ENCODE measurements at regions not wholly inside any gene's neighbourhood (a gene's known extent, or its start where the extent isn't known, plus 50 kb on each side); places are given as distances from the start of the nearest gene placed in this dataset.

DNA sequence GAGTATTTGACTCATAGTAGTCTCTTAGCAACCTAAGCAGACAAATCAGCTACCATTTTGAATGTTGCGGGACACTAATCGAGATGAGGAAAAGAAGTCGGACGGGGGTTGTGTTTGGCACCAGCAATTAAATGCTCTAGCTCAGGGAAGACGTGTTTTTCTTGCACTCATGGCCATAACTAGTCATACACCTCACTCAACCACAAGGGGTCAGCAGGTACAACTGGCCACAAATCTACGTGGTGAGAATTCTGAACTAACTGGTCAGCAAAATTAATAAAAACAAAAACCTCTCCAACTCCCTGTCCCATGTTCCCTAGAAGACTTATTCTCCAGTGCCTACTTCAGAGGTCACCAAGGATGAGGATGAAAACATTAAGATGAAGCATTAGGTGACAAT, 1467.8 kb downstream of the DPP10 start:
- Histone ChIP-seq H3K9ac (ENCODE audit: insufficient read depth, low read length, poor library complexity, severe bottlenecking) (no peak overlapping the region), H3K4me3 (replicated peaks in 1 of 3; ENCODE audit: low read depth in 2 of 3, low read length in 3 of 3) (no peak overlapping the region), H3K27me3 (ENCODE audit: control insufficient read depth in 2 of 2, insufficient read depth in 2 of 2, low read length in 2 of 2) (no peaks in the 10 kb centered on the region), H3K9me3 (replicated peaks in 1 of 2; ENCODE audit: control insufficient read depth in 1 of 2, insufficient read depth in 1 of 2, low read length in 2 of 2) (peaks cover 0 to 3% of the 10 kb centered on the region in 2 donors), H3K4me1 (ENCODE audit: control insufficient read depth in 1 of 2, insufficient read depth in 2 of 2, low read length in 2 of 2) (no peaks in the 10 kb centered on the region), H3K79me2 (ENCODE audit: insufficient read depth, low read length) (no peaks in the 10 kb centered on the region), H4K20me1 (ENCODE audit: insufficient read depth, low read length) (no peaks in the 10 kb centered on the region), H3K27ac (ENCODE audit: low read depth in 1 of 2, low read length in 2 of 2) (no peak overlapping the region), H3K36me3 (replicated peaks in 1 of 2; ENCODE audit: control insufficient read depth in 1 of 2, insufficient read depth in 2 of 2, low read length in 2 of 2) (no peaks in the 10 kb centered on the region), H3K4me2 (replicated peaks; ENCODE audit: extremely low read depth, low read length, poor library complexity, severe bottlenecking) (no peak overlapping the region), H2AFZ (ENCODE audit: insufficient read depth, low read depth, low read length, poor library complexity, severe bottlenecking) (no peak overlapping the region)
- no peak overlapping the region for H3K4me3 Mint-ChIP-seq
- WGBS (ENCODE audit: insufficient coverage) = 89% methylated on average over 3 of the region's 6 CpGs
- intact Hi-C loops (cut with micrococcal nuclease) = no loop called here
- peaks cover 0 to 8% (median 3%) of the 10 kb centered on the region in 7 donors for H3K9me3 Mint-ChIP-seq
- no peaks in the 10 kb centered on the region for H3K4me1 Mint-ChIP-seq
- TF ChIP-seq, protein P1, sequence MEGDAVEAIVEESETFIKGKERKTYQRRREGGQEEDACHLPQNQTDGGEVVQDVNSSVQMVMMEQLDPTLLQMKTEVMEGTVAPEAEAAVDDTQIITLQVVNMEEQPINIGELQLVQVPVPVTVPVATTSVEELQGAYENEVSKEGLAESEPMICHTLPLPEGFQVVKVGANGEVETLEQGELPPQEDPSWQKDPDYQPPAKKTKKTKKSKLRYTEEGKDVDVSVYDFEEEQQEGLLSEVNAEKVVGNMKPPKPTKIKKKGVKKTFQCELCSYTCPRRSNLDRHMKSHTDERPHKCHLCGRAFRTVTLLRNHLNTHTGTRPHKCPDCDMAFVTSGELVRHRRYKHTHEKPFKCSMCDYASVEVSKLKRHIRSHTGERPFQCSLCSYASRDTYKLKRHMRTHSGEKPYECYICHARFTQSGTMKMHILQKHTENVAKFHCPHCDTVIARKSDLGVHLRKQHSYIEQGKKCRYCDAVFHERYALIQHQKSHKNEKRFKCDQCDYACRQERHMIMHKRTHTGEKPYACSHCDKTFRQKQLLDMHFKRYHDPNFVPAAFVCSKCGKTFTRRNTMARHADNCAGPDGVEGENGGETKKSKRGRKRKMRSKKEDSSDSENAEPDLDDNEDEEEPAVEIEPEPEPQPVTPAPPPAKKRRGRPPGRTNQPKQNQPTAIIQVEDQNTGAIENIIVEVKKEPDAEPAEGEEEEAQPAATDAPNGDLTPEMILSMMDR (IDR thresholded peaks at IDR 0.05) = no peak
- no peaks in the 10 kb centered on the region for H3K36me3 Mint-ChIP-seq
- peak overlapping the region in 1 of 7 donors; percentile 42 for H3K27ac Mint-ChIP-seq
- no peaks in the 10 kb centered on the region for H3K27me3 Mint-ChIP-seq (ENCODE audit: low read depth in 3 of 3)
- DNase-seq = no peak

DNA sequence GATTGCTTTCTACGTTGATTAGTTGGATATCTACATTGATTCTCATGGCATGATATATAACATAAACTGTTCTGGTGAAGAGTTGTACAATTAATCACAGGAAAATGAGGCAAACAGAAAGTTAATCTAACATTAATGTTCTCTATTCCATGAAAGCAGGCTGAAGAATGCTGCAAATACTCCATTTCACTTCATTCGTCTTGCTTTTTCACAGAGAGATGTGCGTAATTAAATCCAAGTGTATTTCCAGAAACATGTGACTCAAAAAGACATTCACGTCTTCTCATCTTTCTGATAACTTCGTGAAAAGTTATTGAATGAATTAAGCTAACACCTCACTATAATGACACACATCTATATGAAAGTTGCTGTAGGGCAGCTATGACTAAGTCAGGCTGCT, 1471.5 kb downstream of the DPP10 start:
- H4K20me1 ChIP-seq (ENCODE audit: insufficient read depth, low read length) = no peaks in the 10 kb centered on the region
- no peak overlapping the region for H3K4me2 ChIP-seq (replicated peaks; ENCODE audit: extremely low read depth, low read length, poor library complexity, severe bottlenecking)
- peaks cover 0 to 5% of the 10 kb centered on the region in 2 donors for H3K9me3 ChIP-seq (replicated peaks in 1 of 2; ENCODE audit: control insufficient read depth in 1 of 2, insufficient read depth in 1 of 2, low read length in 2 of 2)
- no peak overlapping the region for H3K4me3 ChIP-seq (replicated peaks in 1 of 3; ENCODE audit: low read depth in 2 of 3, low read length in 3 of 3)
- Mint-ChIP-seq H3K4me1 (no peaks in the 10 kb centered on the region), H3K4me3 (no peak overlapping the region), H3K9me3 (peaks cover 0 to 7% (median 2%) of the 10 kb centered on the region in 7 donors), H3K27me3 (ENCODE audit: low read depth in 3 of 3) (no peaks in the 10 kb centered on the region), H3K36me3 (no peaks in the 10 kb centered on the region), H3K27ac (no peak overlapping the region)
- H3K9ac ChIP-seq (ENCODE audit: insufficient read depth, low read length, poor library complexity, severe bottlenecking) = no peak overlapping the region
- 93% methylated on average over 2 of the region's 5 CpGs for WGBS (ENCODE audit: insufficient coverage)
- intact Hi-C loops (cut with micrococcal nuclease) = no loop called here
- no peak for DNase-seq
- H3K27ac ChIP-seq (ENCODE audit: low read depth in 1 of 2, low read length in 2 of 2) = no peak overlapping the region
- H3K27me3 ChIP-seq (ENCODE audit: control insufficient read depth in 2 of 2, insufficient read depth in 2 of 2, low read length in 2 of 2) = no peaks in the 10 kb centered on the region
- H2AFZ ChIP-seq (ENCODE audit: insufficient read depth, low read depth, low read length, poor library complexity, severe bottlenecking) = no peak overlapping the region
- no peaks in the 10 kb centered on the region for H3K36me3 ChIP-seq (replicated peaks in 1 of 2; ENCODE audit: control insufficient read depth in 1 of 2, insufficient read depth in 2 of 2, low read length in 2 of 2)
- H3K4me1 ChIP-seq (ENCODE audit: control insufficient read depth in 1 of 2, insufficient read depth in 2 of 2, low read length in 2 of 2) = no peaks in the 10 kb centered on the region
- H3K79me2 ChIP-seq (ENCODE audit: insufficient read depth, low read length) = no peaks in the 10 kb centered on the region
- TF ChIP-seq, protein P1 (IDR thresholded peaks at IDR 0.05) = no peak
